IPS-20b (cell line): ENCODE measurements at regions not wholly inside any gene's neighbourhood (a gene's known extent, or its start where the extent isn't known, plus 50 kb on each side); places are given as distances from the start of the nearest gene placed in this dataset.
"Not testable (repeated sequence)": the region's sequence is repeated elsewhere in the genome, so short reads cannot be mapped to it uniquely, and the experiment has no call there.

ENCODE experiments used
- H3K27ac ChIP-seq: one replicate; pipeline ENCODE4 v1.5.1; 2013; ENCODE audit warnings: low read length
- H3K27me3 ChIP-seq: 2 replicates; pipeline ENCODE4 v1.6.1; 2013; ENCODE audit warnings: mild to moderate bottlenecking, low read length, inconsistent platforms; ENCODE audit not compliant: insufficient read depth
- H3K36me3 ChIP-seq: 2 replicates; pipeline ENCODE4 v1.6.1; 2013; ENCODE audit warnings: low read depth, mild to moderate bottlenecking, inconsistent platforms, low read length, moderate library complexity; ENCODE audit not compliant: insufficient read depth
- H3K4me1 ChIP-seq: 2 replicates; pipeline ENCODE4 v1.6.1; 2013; ENCODE audit warnings: mild to moderate bottlenecking, control low read depth, inconsistent platforms, low read length, moderate library complexity; ENCODE audit not compliant: insufficient read depth
- H3K4me3 ChIP-seq: 2 replicates; pipeline ENCODE4 v1.5.1; 2013; ENCODE audit warnings: mild to moderate bottlenecking, low read length, inconsistent platforms
- H3K9ac ChIP-seq: 2 replicates; pipeline ENCODE4 v1.6.1; 2013; ENCODE audit warnings: low read depth, mild to moderate bottlenecking, inconsistent platforms, low read length, moderate library complexity
- H3K9me3 ChIP-seq: 2 replicates; pipeline ENCODE4 v1.6.1; 2013; ENCODE audit warnings: mild to moderate bottlenecking, low read depth, low read length, inconsistent platforms; ENCODE audit not compliant: insufficient read depth

- H3K36me3 ChIP-seq: no peaks in the 10 kb centered on the region
- no peaks in the 10 kb centered on the region; the same call in 1 of the 2 replicates for H3K4me1 ChIP-seq
- no peaks in the 10 kb centered on the region for H3K9me3 ChIP-seq
- H3K4me3 ChIP-seq: no peak overlapping the region
- no peaks in the 10 kb centered on the region for H3K27me3 ChIP-seq
- H3K9ac ChIP-seq: no peak overlapping the region
- H3K27ac ChIP-seq: no peak overlapping the region
These were observed 64.1 kb upstream of the NDUFV2 start for GRCh38 chr18:9038277-9038871.

- no peak overlapping the region for H3K9ac ChIP-seq
- H3K27ac ChIP-seq: no peak overlapping the region
- no peak overlapping the region for H3K4me3 ChIP-seq
- no peaks in the 10 kb centered on the region for H3K27me3 ChIP-seq
- no peaks in the 10 kb centered on the region for H3K36me3 ChIP-seq
- no peaks in the 10 kb centered on the region; the same call in 1 of the 2 replicates for H3K4me1 ChIP-seq
- H3K9me3 ChIP-seq: no peaks in the 10 kb centered on the region
These were observed 62.9 kb upstream of the NDUFV2 start for GRCh38 chr18:9039441-9040071.

GRCh38 chr18:9042766-9043481 is 59.6 kb upstream of the NDUFV2 start:
- Histone ChIP-seq H3K9me3 (peaks cover 3% of the 10 kb centered on the region; the same call in 1 of the 2 replicates), H3K27ac (no peak overlapping the region), H3K4me1 (no peaks in the 10 kb centered on the region; the same call in 1 of the 2 replicates), H3K27me3 (no peaks in the 10 kb centered on the region), H3K36me3 (no peaks in the 10 kb centered on the region), H3K9ac (no peak overlapping the region), H3K4me3 (no peak overlapping the region)

DNA sequence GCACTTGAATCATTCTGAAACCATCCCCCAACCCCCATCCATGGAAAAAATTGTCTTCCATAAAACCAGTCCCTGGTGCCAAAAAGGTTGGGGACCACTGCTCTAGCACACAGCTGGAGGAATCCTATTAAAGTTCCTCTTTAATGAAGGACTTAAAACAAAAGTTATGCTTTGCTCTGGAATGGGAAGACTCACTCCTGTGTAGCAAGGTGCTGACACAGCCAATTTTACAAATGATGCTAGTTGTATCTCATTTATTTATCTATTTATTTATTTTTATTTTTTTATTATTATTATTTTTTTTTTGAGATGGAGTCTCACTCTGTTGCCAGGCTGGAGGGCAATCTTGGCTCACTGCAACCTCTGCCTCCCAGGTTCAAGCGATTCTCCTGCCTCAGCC is 58.9 kb upstream of the NDUFV2 start:
- Histone ChIP-seq H3K36me3 (no peaks in the 10 kb centered on the region), H3K4me1 (no peaks in the 10 kb centered on the region; the same call in 1 of the 2 replicates), H3K4me3 (no peak overlapping the region), H3K9ac (no peak overlapping the region), H3K9me3 (peaks cover 4% of the 10 kb centered on the region; the same call in 1 of the 2 replicates), H3K27ac (no peak overlapping the region), H3K27me3 (no peaks in the 10 kb centered on the region)

DNA sequence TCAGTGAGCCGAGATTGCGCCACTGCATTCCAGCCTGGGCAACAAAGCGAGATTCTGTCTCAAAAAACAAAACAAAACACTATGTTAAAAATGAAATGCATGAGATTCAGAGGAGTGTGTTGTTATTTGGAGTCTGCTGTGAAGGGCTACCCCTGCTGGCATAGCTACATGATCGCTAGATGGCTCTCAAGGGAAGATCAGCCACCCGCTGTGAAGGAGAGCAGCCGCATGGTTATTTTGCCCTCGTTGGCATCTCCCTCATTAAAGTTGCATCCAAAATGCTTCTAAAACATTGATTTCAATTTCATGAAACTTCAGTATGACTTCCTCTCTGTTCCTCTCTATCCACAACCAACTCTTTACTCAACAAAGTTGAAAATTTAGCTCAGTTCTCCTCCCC is 54.8 kb upstream of the NDUFV2 start:
- Histone ChIP-seq H3K4me3 (no peak overlapping the region), H3K36me3 (no peaks in the 10 kb centered on the region), H3K4me1 (no peaks in the 10 kb centered on the region), H3K9ac (no peak overlapping the region), H3K9me3 (peaks cover 30% of the 10 kb centered on the region), H3K27ac (no peak overlapping the region), H3K27me3 (no peaks in the 10 kb centered on the region)

GRCh38 chr18:9048236-9048635 is 54.3 kb upstream of the NDUFV2 start:
- H3K9me3 ChIP-seq: peaks cover 32% of the 10 kb centered on the region
- no peak overlapping the region for H3K4me3 ChIP-seq
- no peak overlapping the region for H3K27ac ChIP-seq

DNA sequence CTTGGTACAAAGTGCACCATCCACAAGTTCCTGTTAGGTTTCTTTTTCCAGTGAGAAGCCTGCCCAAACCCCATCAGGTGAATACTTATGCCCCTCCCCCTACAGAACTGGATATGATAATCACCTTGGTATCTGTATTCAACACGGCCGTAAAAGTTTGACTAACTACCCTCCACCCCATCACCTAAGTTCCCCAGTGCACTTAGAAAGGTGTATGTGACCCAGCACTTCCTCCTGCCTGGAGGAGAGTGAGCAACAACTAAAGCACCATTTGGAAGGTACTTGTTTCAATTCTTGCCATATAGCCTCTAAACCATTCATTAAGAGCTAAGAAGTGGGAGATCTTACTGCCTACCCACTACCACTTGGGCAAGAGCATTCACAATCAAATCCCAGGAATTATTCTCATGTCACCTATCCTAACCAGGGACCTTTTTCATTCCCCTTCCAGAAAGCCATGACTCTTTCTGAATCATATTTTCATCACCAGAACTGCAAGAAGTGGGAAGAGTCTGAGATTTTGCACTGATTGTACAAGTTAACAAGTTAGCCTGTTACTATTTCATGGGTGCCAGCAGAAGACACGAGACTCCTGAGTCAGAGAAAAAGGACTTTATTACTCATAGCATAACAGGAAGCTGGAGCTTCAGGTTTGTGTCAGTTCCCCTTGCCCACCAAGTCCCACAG is 53.5 kb upstream of the NDUFV2 start:
- no peaks in the 10 kb centered on the region for H3K27me3 ChIP-seq
- H3K27ac ChIP-seq: no peak overlapping the region
- no peak overlapping the region for H3K4me3 ChIP-seq
- H3K9me3 ChIP-seq: peaks cover 32% of the 10 kb centered on the region
- H3K36me3 ChIP-seq: no peaks in the 10 kb centered on the region
- H3K9ac ChIP-seq: no peak overlapping the region
- no peaks in the 10 kb centered on the region for H3K4me1 ChIP-seq

More at GRCh38 chr18:9048236-9048635, 54.3 kb upstream of the NDUFV2 start:
- no peaks in the 10 kb centered on the region for H3K27me3 ChIP-seq
- no peaks in the 10 kb centered on the region for H3K4me1 ChIP-seq
- H3K36me3 ChIP-seq: no peaks in the 10 kb centered on the region
- H3K9ac ChIP-seq: no peak overlapping the region

GRCh38 chr18:9049495-9049809 is 53.0 kb upstream of the NDUFV2 start:
- no peaks in the 10 kb centered on the region for H3K36me3 ChIP-seq
- H3K4me3 ChIP-seq: no peak overlapping the region
- H3K9me3 ChIP-seq: peaks cover 32% of the 10 kb centered on the region
- no peaks in the 10 kb centered on the region for H3K27me3 ChIP-seq
- no peaks in the 10 kb centered on the region for H3K4me1 ChIP-seq
- no peak overlapping the region for H3K9ac ChIP-seq
- no peak overlapping the region for H3K27ac ChIP-seq

DNA sequence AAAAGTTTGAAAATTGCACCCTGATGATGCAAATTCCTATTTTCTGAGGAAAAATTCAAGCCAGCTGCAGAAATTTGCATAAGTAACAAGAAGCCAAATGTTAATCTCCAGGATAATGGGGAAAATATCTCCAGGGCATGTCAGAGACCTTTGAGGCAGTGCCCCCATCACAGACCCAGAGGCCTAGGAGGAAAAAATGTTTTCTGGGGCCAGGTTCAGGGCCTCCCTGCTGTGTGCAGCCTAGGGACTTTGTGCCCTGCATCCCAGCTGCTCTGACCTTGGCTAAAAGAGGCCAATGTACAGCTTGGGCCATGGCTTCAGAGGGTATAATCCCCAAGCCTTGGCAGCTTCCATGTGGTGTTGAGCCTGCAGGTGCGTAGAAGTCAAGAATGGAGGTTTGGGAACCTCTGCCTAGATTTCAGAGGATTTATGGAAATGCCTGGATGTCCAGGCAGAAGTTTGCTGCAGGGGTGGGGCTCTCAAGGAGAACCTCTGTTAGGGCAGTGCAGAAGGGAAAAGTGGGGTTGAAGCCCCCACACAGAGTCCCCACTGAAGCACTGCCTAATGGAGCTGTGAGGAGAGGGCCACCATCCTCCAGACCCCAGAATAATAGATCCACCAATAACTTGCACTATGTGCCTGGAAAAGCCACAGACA is 51.7 kb upstream of the NDUFV2 start:
- H3K4me3 ChIP-seq, H3K4me1 ChIP-seq, H3K9ac ChIP-seq, H3K27me3 ChIP-seq, H3K36me3 ChIP-seq, H3K27ac ChIP-seq: not testable (repeated sequence)
- H3K9me3 ChIP-seq: peaks cover 32% of the 10 kb centered on the region
